Stimulated activated CD4-positive, alpha-beta T cell treated with anti-CD3 and anti-CD28 coated beads, TNF-alpha, amount 100 ng/mL, for 4 hours (primary cell): ENCODE measurements at regions not wholly inside any gene's neighbourhood (a gene's known extent, or its start where the extent isn't known, plus 50 kb on each side); places are given as distances from the start of the nearest gene placed in this dataset.
"Not testable (repeated sequence)": the region's sequence is repeated elsewhere in the genome, so short reads cannot be mapped to it uniquely, and the experiment has no call there.

ENCODE experiments used
- DNase-seq, 3 experiments: peaks; one replicate each; pipeline ENCODE4 v3.0.0-alpha.2; 2020; ENCODE audit warnings: low read depth in 3 of 3

DNA sequence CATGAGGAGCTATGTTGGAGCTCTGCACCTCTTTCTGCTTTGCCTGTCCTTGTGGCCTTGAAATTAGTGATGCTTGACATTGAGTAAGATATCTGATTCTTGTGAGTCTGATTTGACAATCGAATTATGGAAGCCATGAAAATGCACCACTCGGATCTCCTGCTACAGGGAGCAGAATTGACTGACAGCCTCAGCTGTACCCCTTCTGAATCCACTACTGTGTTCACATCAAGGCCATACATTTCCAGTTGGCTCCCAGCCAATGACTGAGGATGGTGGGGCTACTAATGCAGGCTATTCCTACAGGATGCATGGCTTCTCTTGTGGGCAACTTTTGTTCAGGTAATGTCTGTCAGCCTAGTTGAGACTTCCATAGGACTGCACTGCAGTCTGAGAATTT, 321.9 kb downstream of the REEP3 start:
- DNase-seq: no peak

DNA sequence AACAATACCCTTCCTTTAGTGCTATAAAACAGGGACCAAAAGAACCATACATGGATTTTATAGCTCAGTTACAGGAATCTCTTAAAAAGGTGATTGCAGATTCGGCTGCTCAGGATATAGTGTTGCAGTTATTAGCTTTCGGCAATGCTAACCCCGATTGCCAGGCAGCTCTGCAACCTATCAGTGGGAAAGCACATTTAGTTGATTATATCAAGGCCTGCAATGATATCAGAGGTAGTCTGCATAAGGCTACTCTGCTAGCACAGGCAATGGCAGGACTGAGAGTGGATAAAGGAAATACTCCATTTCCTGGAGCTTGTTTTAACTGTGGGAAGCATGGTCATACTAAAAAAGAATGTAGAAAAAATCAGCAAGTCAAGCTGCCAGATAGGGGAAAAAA, 327.7 kb downstream of the REEP3 start:
- not testable (repeated sequence) for DNase-seq

DNA sequence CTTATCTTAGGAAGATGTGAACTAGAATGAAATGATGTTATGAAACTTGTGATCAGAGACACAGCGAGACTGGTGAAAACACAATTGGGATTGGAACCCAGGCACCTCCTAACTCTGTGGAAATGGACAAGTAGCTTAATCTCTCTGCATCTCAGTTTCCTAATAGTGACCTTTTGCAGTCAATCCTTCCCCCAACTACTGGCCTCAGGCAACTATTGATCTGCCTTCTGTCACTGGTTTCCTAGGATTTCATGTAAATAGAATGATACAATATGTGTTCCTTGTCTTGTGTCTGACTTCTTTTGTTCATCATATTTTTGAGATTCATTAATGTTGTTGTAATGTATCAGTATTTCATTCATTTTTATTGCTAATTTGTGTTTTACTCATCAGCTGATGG, 341.7 kb downstream of the REEP3 start:
- DNase-seq: no peak

DNA sequence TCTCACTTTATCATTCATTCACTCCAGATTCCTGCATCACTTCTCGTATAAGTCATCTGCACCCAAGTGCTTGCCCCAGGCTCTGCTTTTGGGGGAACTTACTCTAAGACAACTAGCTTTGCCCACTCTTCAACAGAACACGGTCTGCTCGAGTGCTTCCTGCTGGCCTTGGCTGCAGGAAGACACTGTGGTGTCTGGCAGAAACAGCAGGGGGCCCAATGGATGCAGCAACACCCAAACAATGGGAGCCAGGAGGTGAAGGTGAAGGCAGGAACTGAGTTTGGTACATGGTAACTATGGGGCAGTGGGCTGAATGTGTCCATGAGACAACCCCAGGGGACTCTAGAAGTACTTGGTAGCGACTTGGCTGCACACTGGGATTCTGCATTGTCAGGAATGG, 344.0 kb downstream of the REEP3 start:
- no peak for DNase-seq

DNA sequence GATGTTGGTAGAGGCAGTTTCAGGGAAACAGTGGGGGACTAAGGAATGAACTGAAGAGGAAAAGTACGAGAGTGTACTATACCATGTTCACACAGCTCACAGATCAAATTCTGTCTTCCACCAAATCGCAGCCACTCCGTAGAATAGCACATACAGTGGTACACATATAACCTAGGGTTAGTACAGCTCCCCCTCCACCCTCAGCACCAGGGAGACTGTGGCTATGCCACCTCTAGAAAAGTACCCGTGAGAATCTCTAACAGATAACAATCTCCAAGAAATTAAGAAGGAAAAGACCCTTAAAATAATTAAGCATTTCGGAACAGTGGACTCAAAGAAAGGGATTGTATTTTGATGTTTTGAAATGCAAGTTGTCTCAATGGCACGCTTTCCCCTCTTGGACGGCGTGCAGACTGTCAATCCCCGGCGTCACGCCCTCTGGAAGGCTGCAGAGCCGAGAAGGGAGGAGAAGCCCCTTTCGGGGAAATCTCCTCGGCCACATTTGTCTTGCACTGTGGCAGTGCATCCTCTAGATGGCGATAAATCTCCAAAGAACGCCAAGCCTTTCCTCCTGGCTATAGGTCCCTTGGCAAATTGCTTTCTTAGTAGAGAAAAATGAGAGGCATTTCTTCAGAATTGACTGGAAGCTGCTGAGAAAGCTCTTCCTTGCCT, 345.0 kb downstream of the REEP3 start:
- DNase-seq: peak in 1 of 3 experiments; percentile 7

DNA sequence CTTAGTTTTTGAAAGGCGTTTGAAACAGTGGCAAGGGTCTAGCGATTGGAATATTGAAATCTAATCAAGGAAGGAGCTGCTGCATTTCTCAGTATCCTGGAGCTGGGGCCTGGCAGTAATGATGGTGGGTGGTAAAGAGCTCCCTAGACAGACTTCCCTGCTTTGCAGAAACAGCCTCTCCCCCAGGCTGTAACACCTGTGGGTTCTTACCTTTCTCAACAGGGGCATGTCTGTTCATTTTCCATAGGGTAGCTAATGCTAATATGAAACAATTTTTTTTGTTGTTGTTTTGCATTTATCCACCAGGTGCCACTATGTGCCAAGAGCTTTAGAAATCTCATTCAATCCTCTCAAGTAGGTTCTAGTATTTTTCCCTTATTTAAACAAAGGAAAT, 345.5 kb downstream of the REEP3 start:
- no peak for DNase-seq

DNA sequence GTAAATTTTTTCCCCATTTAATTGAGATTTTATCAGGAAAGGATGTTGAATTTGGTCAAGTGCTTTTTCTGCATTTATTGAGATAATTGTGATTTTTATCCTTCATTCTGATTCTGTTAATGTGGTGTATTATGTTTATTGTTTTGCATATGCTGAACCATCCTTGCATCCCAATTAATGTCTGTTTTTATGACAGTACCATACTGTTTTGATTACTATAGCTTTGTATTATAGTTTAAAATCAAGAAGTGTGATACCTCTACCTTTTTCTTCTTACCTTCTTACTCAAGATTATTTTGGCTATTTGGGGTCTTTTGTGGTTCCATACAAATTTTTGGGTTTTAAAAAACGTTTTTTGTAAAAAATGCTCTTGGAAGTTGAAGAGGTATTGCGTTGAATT, 357.2 kb downstream of the REEP3 start:
- no peak for DNase-seq

DNA sequence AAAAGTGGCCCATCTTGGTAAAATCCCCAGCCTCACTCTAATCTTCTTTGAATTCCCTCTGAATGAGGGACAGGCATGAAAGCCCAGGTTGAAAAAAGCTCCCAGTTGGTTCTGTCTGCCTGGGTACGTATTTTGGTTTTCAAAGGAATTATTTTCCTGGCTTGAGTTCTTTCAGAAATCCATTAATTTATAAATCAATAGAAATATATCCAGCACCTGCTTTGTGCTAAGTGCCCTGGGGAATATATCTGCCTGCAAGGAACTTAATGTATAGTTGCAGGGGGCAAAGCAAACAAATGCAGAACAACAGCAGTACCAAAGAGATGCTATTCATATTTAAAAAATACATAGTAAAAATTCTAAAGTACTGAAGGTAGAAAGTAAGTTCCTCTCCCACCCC, 362.7 kb downstream of the REEP3 start:
- no peak for DNase-seq

DNA sequence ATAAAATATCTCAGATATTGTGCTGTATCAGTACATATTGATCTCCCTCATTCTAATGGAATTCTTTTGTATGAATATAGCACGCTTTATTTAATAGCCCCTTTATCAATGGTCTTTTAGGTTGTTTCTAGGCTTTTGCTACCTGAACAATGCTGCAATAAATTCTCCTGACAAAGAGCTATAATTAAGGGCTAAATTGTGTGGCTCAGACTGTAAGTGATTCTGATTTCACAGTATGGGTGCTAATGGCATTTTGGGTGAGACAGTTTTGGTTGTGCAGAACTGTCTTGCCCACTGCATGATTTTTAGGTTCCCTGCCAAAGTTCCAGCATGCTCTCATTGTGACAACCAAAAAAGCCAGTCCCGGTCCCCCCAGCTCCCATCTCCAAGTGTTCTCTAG, 363.2 kb downstream of the REEP3 start:
- DNase-seq: no peak

DNA sequence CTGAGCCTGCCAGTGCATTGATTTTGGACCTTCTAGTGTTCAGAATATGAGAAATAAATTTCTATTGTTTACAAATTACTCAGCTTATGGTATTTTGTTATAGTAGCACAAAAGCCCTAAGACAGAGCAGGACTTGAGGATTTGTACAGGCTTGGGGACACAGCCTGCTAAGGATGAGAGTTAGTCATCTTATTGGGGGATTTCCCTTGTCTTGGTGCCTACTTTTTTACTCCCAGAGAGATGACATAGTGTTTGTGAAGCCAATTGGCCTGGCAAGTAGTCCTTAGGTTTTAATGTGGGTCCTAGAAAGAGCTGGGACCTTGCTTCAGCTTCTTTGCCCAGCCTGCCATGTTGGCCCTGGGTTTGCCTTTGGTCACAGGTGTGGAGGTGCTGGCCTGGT, 364.0 kb downstream of the REEP3 start:
- DNase-seq: no peak

DNA sequence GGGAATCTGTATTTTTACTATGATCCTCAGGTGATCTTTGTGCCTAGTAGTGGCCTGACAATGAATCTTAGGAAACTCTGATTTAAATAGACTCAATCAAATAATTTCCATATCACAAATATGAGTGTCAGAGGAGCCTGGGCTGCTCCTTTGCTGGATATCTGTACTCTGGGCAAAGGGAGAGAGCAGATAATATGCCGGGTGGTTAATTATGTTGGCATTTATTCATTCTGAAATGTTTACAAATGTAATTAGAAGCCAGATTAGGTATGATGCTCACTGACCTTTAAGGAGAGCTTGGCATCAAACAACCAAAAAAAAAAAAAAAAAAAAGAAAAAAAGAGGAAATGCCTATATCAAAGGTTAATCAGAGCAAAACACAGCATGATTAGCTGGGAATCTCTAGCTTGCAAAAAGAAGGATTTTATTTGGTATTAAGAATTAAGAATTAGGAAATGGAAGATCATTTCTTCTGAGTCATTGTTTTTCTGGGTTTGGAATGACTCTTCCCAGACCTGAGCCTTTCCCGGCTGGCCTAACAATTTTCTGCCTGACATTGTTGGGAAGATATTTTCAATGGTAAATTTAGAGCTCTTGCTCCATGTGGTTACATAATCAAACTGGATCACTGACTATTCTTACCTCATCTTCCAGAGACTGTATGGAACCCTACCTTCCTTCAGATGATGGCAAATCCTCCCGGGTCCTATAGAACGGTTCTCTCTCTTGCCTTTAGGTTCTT, 365.3 kb downstream of the REEP3 start:
- no peak for DNase-seq

DNA sequence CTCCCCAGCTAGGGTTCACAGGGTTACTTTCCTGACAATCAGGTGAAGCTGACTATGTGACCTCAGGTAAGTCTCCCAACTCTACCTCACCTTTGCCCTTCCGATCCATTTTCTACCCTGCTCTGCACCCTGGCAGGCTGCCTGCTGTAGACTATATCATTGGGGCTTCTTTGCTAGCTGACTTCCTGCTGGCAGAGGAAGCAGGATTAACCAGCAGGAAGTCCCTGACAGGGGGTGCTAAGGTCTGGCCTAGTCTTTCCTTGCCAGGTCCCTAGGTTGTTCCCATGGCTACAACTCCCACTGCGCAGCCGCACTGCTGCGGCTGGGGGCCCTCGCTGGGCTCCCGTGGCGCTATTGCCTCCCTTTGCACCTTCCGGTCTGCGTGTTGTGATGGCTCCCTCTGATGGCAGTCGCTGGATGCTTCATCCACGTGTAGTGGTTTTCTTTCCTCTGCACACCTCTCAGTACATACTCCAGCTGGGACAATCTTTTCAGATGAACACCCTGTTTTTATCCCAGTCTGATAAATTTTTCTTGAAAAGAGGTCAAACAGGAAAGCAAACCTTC, 365.9 kb downstream of the REEP3 start:
- DNase-seq: no peak

DNA sequence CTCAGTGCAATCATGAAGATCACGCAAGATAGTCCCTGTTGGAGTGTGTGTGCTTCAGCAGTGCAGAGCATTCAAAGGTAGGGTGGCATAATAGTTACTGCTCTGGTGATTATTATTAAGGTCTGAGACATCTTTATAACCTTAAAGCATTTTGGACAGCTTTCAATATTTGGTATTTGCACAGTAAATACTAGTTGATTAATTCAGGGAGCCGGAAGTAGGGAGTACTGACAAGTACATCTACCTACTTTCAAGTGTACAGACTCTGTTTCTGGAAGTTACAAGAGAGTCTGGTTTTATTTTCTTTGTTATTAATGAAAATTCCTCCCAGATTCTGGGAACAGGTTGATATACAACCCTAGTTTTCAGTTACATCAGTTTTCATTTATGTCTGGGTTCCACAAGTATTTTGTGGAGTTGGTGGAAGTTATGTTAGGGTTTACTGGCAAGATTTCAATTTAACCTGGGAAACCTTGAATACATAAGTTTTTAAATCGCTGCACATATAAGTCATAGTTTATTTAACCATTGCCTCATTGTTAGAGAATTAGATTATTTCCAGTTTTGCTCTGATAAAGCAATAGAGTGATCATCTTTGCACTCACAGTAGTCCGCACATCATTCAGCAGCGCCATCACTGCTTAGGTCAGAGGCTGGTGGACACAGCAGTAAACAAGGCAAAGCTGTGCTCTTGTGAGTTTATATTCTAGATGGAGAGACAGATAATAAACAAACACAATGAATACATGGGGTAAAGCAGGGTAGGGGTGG, 366.6 kb downstream of the REEP3 start:
- no peak for DNase-seq

DNA sequence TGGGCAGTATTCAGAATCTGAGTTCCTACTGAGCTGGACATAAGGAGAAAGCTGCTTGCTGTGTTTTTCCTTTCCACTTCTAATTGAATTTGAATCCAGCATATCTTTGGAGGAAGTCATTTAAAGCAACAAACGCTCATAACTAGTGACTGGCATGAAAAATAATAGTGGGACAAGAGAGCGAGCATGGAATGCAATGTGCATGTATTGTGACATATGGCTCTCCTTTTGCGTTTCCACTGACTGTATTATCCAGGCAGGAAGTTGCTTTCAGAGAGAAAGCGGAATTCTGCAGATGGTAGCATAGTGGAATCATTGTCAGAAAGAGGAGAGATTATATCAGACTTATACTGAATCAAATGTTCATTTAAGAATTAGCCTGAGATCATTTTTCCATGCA, 368.6 kb downstream of the REEP3 start:
- no peak for DNase-seq

DNA sequence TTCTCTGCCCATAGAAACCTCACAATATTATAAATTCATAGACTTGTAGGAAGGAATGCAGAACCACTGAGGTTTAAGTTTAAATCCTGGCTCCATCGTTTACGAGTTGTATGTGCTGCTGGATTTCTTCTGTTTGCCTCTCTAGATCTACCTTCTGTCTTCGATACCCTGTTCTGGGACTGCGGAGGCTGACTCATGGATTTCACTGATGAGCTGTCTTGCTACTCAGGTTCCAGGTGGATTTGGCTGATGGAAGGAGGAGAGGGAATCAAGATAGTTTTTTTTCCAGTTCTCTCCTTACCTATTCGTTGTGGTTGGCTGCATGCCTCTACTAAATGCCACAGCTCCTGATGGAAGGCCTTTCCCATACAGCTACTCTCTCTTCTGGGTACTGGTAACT, 375.8 kb downstream of the REEP3 start:
- DNase-seq: no peak

DNA sequence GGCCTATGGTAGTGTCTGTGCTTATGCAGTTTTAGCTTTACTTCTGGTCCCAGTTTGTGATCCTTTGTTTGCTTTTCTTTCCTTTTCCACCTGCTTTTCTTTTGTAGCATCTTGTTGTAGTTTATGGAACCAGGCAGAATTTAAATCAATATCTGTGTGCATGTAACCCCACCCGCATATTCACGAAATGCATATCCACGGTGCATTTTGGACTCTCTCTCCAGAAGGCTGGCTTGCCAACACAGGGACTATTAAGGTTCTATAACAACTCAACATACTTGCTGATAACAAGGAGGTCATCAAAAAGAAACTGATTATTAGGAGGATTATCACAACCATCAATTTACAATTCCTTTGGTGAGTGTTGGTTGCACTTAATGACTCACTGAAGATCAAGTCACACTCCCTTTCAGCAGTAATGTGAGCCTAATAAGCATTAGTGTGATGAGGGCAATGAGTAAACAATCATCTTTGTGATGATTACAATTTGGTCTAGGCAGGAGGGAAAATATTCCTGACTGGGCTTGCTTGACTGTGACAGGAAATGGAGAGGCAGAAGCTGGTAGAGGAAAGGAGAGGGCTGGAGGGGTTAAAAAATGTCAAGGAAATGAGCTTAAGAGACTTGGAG, 378.6 kb downstream of the REEP3 start:
- no peak for DNase-seq

DNA sequence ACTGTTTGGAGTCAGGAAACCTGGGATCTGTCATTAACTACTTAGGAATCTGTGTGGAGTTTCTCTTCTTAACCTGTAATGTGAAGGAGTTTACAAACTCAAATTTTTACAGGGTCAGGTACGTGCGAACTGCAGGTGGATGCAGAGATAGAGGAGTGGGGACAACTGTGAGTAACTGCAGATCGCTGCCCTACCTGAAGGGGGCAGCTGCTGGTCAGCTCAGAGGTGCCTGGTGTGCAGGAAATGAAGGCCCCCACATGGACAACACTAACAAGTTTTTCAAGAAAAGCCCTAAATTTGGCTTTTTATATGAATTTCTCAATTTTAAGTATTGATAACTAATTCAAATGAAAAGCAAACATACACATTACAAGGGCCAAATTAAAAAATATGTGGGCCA, 380.0 kb downstream of the REEP3 start:
- no peak for DNase-seq

DNA sequence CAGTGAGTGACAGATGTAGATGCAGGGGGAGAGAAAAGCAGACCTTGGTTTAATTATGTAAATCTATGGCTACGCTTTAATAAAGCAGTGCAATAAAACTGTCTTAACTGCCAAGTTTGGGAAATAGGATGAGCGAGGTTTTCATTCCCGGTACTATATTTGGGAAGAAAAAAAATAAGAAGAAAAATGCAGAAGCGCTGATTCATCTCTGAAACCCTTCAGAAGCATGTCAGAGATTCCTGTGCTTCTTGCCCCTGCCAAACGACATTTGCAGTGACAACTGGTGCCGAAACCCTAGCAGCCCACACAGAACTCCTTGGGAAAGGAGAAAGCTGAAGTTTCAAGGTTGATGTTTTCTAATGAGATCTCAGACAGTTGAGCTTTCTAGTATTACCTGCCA, 380.7 kb downstream of the REEP3 start:
- no peak for DNase-seq

DNA sequence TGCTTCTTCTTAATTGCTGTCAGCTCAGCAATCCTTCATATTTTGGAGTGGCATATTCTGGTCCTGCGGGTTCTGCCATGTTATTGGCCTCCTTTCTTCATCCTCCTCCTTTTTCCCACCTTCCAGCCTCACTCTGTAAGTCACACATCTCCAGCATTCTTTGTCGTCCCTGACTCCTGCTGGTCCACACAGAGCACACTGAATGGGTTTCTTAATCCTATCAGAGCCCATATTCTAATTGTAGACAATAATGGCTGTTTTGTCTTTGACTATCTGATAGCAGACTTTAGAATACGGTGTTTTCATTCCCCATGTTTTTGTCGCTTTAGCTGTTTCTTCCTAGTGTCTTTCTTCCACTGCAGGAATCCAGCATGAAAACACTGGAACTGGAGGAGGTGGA, 389.6 kb downstream of the REEP3 start:
- DNase-seq: no peak

DNA sequence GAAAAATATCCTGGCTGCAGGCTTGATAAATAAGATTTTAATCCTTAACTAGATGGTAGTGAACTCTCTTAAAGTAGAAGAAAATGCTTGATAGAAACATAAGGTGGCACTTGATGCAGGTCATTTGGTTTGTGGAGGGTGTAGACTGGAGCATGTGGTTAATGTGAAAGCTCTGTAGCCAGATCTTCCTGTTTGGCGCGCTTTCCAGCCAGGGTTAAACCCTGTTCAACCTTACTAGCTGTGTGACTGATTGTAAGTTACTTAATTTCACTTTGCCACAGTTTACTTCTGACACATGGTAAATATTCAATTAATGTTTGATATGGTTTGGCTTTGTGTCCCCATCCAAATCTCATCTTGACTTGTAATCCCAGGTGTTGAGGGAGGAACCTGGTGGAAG, 394.0 kb downstream of the REEP3 start:
- no peak for DNase-seq

DNA sequence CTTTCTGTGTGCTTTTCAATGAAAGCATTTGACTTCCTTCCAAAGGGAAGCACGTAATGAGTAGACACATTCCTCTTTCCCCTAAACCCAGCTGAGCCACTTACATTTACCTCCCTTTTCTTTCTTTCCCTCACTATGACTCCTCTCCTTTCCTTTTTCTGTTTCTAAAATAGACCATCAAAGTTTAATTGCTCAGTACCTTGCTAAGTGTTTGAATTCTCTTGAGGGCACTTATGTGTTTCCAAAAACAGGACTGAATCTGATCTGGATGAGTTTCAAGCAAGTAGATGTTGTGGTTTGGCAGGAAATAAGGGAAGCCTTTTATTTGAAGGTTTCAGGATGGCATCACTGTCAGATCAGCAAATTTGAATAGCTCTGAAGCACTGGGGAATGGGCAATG, 396.2 kb downstream of the REEP3 start:
- no peak for DNase-seq

DNA sequence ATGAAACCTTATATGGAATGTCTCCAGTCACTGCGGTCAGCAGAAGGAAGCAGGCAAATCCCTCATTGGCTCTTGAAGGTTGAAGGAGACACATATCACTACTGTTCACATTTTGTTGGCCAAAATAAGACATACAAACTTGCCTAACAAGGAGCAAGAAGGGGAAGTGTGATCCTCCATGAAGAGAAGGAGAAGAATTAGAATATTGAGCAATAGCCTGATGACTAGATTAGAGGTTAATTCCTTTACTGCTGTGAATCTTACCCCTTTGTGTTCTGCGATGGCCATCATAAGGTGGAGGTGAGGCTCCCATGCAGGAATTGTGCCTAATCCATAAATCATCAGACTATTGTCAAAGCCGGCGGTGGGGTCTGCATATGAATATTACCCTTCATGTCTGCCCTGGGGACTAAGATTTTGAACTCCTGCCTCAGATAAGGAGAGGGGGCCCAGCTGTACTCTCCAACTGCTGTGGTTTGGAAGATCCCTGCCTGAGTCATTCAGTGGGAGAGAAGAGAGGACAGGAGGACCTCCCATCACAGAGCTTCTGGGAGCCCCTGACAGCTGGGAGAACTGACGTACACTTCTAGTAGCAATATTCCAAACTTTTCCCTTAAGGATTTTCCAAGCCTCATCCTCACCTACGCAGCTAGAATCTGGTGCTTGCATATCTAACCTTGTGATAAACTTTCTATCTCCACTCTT, 398.5 kb downstream of the REEP3 start:
- no peak for DNase-seq
